OCI-LY1 (cell line): ENCODE measurements at regions not wholly inside any gene's neighbourhood (a gene's known extent, or its start where the extent isn't known, plus 50 kb on each side); places are given as distances from the start of the nearest gene placed in this dataset.

Experiments
- H2AFZ ChIP-seq: fragments of 200-600 bp; sonication (generic), shearing (Covaris generic); 2 replicates; pipeline ENCODE4 v1.6.0; 2014; ENCODE audit warnings: antibody characterized with exemption, mild to moderate bottlenecking, low read length
- H3F3A ChIP-seq: fragments of 200-600 bp; sonication (generic), shearing (Covaris generic); 2 replicates; pipeline ENCODE4 v1.6.0; 2014; ENCODE audit warnings: mild to moderate bottlenecking, antibody characterized with exemption, low read length, moderate library complexity; ENCODE audit not compliant: insufficient read depth
- H3K27ac ChIP-seq: fragments of 200-600 bp; sonication (generic); 2 replicates; pipeline ENCODE4 v1.5.1; 2014; ENCODE audit warnings: low read length, mixed run types, mild to moderate bottlenecking, low read depth; ENCODE audit not compliant: poor library complexity, severe bottlenecking
- H3K27me3 ChIP-seq: fragments of 200-600 bp; sonication (generic); 2 replicates; pipeline ENCODE4 v1.6.0; 2014; ENCODE audit warnings: antibody characterized with exemption, mild to moderate bottlenecking, low read length, moderate library complexity; ENCODE audit not compliant: insufficient read depth
- H3K36me3 ChIP-seq: fragments of 200-600 bp; sonication (generic); 2 replicates; pipeline ENCODE4 v1.6.1; 2014; ENCODE audit warnings: mild to moderate bottlenecking, antibody characterized with exemption, low read length, moderate library complexity, mixed read lengths; ENCODE audit not compliant: insufficient read depth
- H3K4me1 ChIP-seq: fragments of 200-600 bp; sonication (generic); 2 replicates; pipeline ENCODE4 v1.5.1; 2014; ENCODE audit warnings: mild to moderate bottlenecking, low read length, moderate library complexity; ENCODE audit not compliant: insufficient read depth, severe bottlenecking
- H3K4me2 ChIP-seq: fragments of 200-600 bp; sonication (generic), shearing (Covaris generic); 2 replicates; pipeline ENCODE4 v1.6.1; 2014; ENCODE audit warnings: low read length
- H3K4me3 ChIP-seq: fragments of 200-600 bp; sonication (generic); 2 replicates; pipeline ENCODE4 v1.5.1; 2014; ENCODE audit warnings: low read length, low read depth, mild to moderate bottlenecking, mixed read lengths; ENCODE audit not compliant: poor library complexity, severe bottlenecking
- H3K79me2 ChIP-seq: fragments of 200-600 bp; shearing (Covaris generic); 2 replicates; pipeline ENCODE4 v1.6.1; 2016; ENCODE audit warnings: mixed run types, low read length, mixed read lengths; ENCODE audit not compliant: insufficient read depth
- H3K9ac ChIP-seq: fragments of 200-600 bp; sonication (generic), shearing (Covaris generic); 2 replicates; pipeline ENCODE4 v1.6.1; 2014; ENCODE audit warnings: mild to moderate bottlenecking, low read length, mixed read lengths
- H3K9me2 ChIP-seq: fragments of 200-600 bp; sonication (generic), shearing (Covaris generic); 2 replicates; pipeline ENCODE4 v1.6.1; 2014; ENCODE audit warnings: low read depth, mild to moderate bottlenecking, low read length, mixed read lengths
- H3K9me3 ChIP-seq: fragments of 200-600 bp; shearing (Covaris generic); 2 replicates; pipeline ENCODE4 v1.6.1; 2014; ENCODE audit warnings: low read length, mixed read lengths
- H4K20me1 ChIP-seq: fragments of 200-600 bp; sonication (generic), shearing (Covaris generic); 2 replicates; pipeline ENCODE4 v1.6.0; 2016; ENCODE audit warnings: mild to moderate bottlenecking, low read length; ENCODE audit not compliant: insufficient read depth
- EZH2 ChIP-seq: fragments of 200-600 bp; sonication (generic), shearing (Covaris generic); IDR thresholded peaks from 2 replicates; pipeline ENCODE4 v1.8.0; 2017; ENCODE audit warnings: borderline replicate concordance, mixed run types, mild to moderate bottlenecking, antibody characterized with exemption, low read length, moderate library complexity, mixed read lengths
- TF ChIP-seq, protein P1 (sequence below): fragments of 200-600 bp; sonication (generic), shearing (Covaris generic); IDR thresholded peaks from 2 replicates; pipeline ENCODE4 v1.5.1; 2017; ENCODE audit warnings: mild to moderate bottlenecking, antibody characterized with exemption, low read length, moderate library complexity, mixed read lengths

DNA sequence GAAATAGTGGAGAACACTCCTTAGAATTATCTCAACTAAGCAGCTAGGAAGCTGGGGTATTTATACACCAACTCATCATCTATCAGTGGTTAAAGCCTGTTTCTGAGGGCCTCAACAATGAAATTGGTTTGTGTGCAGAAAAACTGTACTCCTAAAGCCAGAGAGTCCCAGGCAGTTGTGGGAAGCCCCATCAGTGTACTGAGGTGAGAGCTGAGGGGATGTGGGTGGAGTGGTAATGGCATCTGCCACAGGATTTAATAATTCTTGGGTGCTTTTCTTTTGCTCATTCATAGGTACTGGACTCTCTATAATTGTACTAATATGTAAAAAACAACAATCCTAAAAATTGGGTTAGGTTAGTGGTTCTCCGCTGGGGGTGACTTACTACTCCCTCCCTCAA, 267.5 kb downstream of the PTEN start:
- H3K9ac ChIP-seq = no peak overlapping the region
- H3K9me2 ChIP-seq = no peaks in the 10 kb centered on the region
- H3K36me3 ChIP-seq = no peaks in the 10 kb centered on the region
- H3K4me1 ChIP-seq = no peaks in the 10 kb centered on the region
- H3K79me2 ChIP-seq = no peaks in the 10 kb centered on the region
- H3K27ac ChIP-seq = no peak overlapping the region
- no peaks in the 10 kb centered on the region for H3F3A ChIP-seq
- H3K9me3 ChIP-seq = no peaks in the 10 kb centered on the region
- H3K4me3 ChIP-seq = no peak overlapping the region
- TF ChIP-seq, protein P1, sequence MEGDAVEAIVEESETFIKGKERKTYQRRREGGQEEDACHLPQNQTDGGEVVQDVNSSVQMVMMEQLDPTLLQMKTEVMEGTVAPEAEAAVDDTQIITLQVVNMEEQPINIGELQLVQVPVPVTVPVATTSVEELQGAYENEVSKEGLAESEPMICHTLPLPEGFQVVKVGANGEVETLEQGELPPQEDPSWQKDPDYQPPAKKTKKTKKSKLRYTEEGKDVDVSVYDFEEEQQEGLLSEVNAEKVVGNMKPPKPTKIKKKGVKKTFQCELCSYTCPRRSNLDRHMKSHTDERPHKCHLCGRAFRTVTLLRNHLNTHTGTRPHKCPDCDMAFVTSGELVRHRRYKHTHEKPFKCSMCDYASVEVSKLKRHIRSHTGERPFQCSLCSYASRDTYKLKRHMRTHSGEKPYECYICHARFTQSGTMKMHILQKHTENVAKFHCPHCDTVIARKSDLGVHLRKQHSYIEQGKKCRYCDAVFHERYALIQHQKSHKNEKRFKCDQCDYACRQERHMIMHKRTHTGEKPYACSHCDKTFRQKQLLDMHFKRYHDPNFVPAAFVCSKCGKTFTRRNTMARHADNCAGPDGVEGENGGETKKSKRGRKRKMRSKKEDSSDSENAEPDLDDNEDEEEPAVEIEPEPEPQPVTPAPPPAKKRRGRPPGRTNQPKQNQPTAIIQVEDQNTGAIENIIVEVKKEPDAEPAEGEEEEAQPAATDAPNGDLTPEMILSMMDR = no peak
- no peak overlapping the region for H3K4me2 ChIP-seq
- no peaks in the 10 kb centered on the region for H3K27me3 ChIP-seq
- H2AFZ ChIP-seq = no peak overlapping the region
- H4K20me1 ChIP-seq = no peaks in the 10 kb centered on the region

GRCh38 chr10:88131511-88132139, 268.2 kb downstream of the PTEN start:
- H3K9me2 ChIP-seq = no peaks in the 10 kb centered on the region
- no peak overlapping the region for H3K9ac ChIP-seq
- no peaks in the 10 kb centered on the region for H4K20me1 ChIP-seq
- H3K4me3 ChIP-seq = no peak overlapping the region
- no peaks in the 10 kb centered on the region for H3K79me2 ChIP-seq
- no peaks in the 10 kb centered on the region for H3K9me3 ChIP-seq
- no peaks in the 10 kb centered on the region for H3F3A ChIP-seq
- H3K4me2 ChIP-seq = no peak overlapping the region
- H3K4me1 ChIP-seq = no peaks in the 10 kb centered on the region
- H3K27me3 ChIP-seq = no peaks in the 10 kb centered on the region
- H3K36me3 ChIP-seq = no peaks in the 10 kb centered on the region
- TF ChIP-seq EZH2 = no peak
- TF ChIP-seq, protein P1 = no peak
- H3K27ac ChIP-seq = no peak overlapping the region
- H2AFZ ChIP-seq = no peak overlapping the region

- no peaks in the 10 kb centered on the region for H3K27me3 ChIP-seq
- TF ChIP-seq, protein P1 = no peak
- no peak for TF ChIP-seq EZH2
- H3K36me3 ChIP-seq = no peaks in the 10 kb centered on the region
- no peak overlapping the region for H3K4me3 ChIP-seq
- H3K27ac ChIP-seq = no peak overlapping the region
- H3K9me2 ChIP-seq = no peaks in the 10 kb centered on the region
- no peak overlapping the region for H3K4me2 ChIP-seq
- H3K79me2 ChIP-seq = no peaks in the 10 kb centered on the region
- H3F3A ChIP-seq = no peaks in the 10 kb centered on the region
- H4K20me1 ChIP-seq = no peaks in the 10 kb centered on the region
- H2AFZ ChIP-seq = no peak overlapping the region
- H3K9ac ChIP-seq = no peak overlapping the region
- H3K9me3 ChIP-seq = no peaks in the 10 kb centered on the region
- H3K4me1 ChIP-seq = no peaks in the 10 kb centered on the region
These were observed 273.3 kb downstream of the PTEN start for GRCh38 chr10:88136712-88137111.
